Endothelial cell of umbilical vein (primary cell): ENCODE measurements at regions not wholly inside any gene's neighbourhood (a gene's known extent, or its start where the extent isn't known, plus 50 kb on each side); places are given as distances from the start of the nearest gene placed in this dataset.

ENCODE experiments used
- BruUV-seq: library from RNA; stranded (reverse); fragments of 400-500 nt; replicated peaks from 2 replicates; lab custom pipeline; 2021; lab: Mats Ljungman, UMichigan
- CTCF ChIA-PET: fragments of 300-600, 350-600 bp; sonication (Branson Sonifier 250); formaldehyde crosslinking; loops from one replicate; lab custom pipeline; 2021; ENCODE audit warnings: antibody characterized with exemption, inconsistent platforms; lab: Charles Lee
- POLR2A ChIA-PET: fragments of 300-600, 350-600 bp; sonication (Branson Sonifier 250); formaldehyde crosslinking; loops from one replicate; lab custom pipeline; 2021; ENCODE audit warnings: antibody characterized with exemption, inconsistent platforms; lab: Charles Lee
- DNase-seq: peaks from one replicate; pipeline ENCODE4 v3.0.0-alpha.2; 2011; ENCODE audit warnings: low read depth, low spot score
- FAIRE-seq: peaks from 2 replicates; lab custom pipeline; 2011; peaks lifted over from hg19 to GRCh38; lab: Jason Lieb, UNC
- H2AFZ ChIP-seq: 2 replicates; pipeline ENCODE4 v1.6.0; 2012; ENCODE audit warnings: low read depth, low read length, control low read depth, inconsistent platforms
- H3K27ac ChIP-seq: 2 replicates; pipeline ENCODE4 v1.5.1; 2011; ENCODE audit warnings: low read depth, mild to moderate bottlenecking, control low read depth, low read length, moderate library complexity; ENCODE audit not compliant: insufficient read depth
- H3K27me3 ChIP-seq, 2 experiments: 2 replicates each; pipeline versions ENCODE4 v1.6.0 to v1.6.1; 2011; ENCODE audit warnings: low read length in 2 of 2, mixed read lengths in 1 of 2; ENCODE audit not compliant: control insufficient read depth in 2 of 2, insufficient read depth in 2 of 2
- H3K36me3 ChIP-seq, 2 experiments: 2 replicates in 1 of 2; 3 replicates in 1 of 2; pipeline ENCODE4 v1.5.1; 2011; ENCODE audit warnings: low read length in 2 of 2, mild to moderate bottlenecking in 1 of 2, moderate library complexity in 1 of 2; ENCODE audit not compliant: control insufficient read depth in 2 of 2, insufficient read depth in 2 of 2; ENCODE audit errors: extremely low read depth in 1 of 2
- H3K4me1 ChIP-seq: 3 replicates; pipeline ENCODE4 v1.5.1; 2011; ENCODE audit warnings: mild to moderate bottlenecking, low read length; ENCODE audit not compliant: control insufficient read depth, insufficient read depth; ENCODE audit errors: extremely low read depth
- H3K4me2 ChIP-seq: 2 replicates; pipeline ENCODE4 v1.6.1; 2011; ENCODE audit warnings: low read length, control low read depth, mixed read lengths; ENCODE audit not compliant: insufficient read depth
- H3K4me3 ChIP-seq, 3 experiments: fragments of 200-600 bp in 1 of 3; sonication (generic), shearing (Covaris generic) in 1 of 3; replicated peaks in 1 of 3; 2 replicates each; pipeline ENCODE4 v1.5.1; 2011 to 2016; ENCODE audit warnings: control low read depth in 3 of 3, low read length in 3 of 3, mild to moderate bottlenecking in 2 of 3, inconsistent platforms in 1 of 3, low read depth in 1 of 3, moderate library complexity in 1 of 3; ENCODE audit not compliant: insufficient read depth in 1 of 3
- H3K79me2 ChIP-seq: 2 replicates; pipeline ENCODE4 v1.6.0; 2012; ENCODE audit warnings: low read length, inconsistent platforms; ENCODE audit not compliant: control insufficient read depth, insufficient read depth
- H3K9ac ChIP-seq: replicated peaks from 2 replicates; pipeline ENCODE3; 2011; ENCODE audit warnings: low read length, control low read depth; ENCODE audit not compliant: insufficient read depth; ENCODE audit errors: extremely low read depth
- H3K9me1 ChIP-seq: replicated peaks from 3 replicates; pipeline ENCODE4 v1.6.0; 2011; ENCODE audit warnings: mild to moderate bottlenecking, low read length; ENCODE audit not compliant: control insufficient read depth, insufficient read depth; ENCODE audit errors: extremely low read depth
- H3K9me3 ChIP-seq: replicated peaks from 2 replicates; pipeline ENCODE4 v1.5.1; 2012; ENCODE audit warnings: low read length, inconsistent platforms; ENCODE audit not compliant: control insufficient read depth, insufficient read depth
- H4K20me1 ChIP-seq: replicated peaks from 2 replicates; pipeline ENCODE3; 2011; ENCODE audit warnings: mild to moderate bottlenecking, low read length; ENCODE audit not compliant: control insufficient read depth, insufficient read depth; ENCODE audit errors: extremely low read depth
- EZH2 ChIP-seq: IDR thresholded peaks from 2 replicates; pipeline ENCODE4 v1.6.1; 2012; ENCODE audit warnings: borderline replicate concordance, low read depth, mild to moderate bottlenecking, moderate library complexity, low read length, inconsistent platforms; ENCODE audit not compliant: severe bottlenecking
- FOS ChIP-seq: IDR thresholded peaks from 2 replicates; pipeline ENCODE4 v1.6.1; 2011; ENCODE audit warnings: mild to moderate bottlenecking, low read length, moderate library complexity, borderline replicate concordance; ENCODE audit not compliant: insufficient read depth
- GATA2 ChIP-seq: IDR thresholded peaks from 2 replicates; pipeline ENCODE4 v1.7.0; 2011; ENCODE audit warnings: low read depth, mild to moderate bottlenecking, moderate library complexity, mixed read lengths, low read length; ENCODE audit not compliant: insufficient read length, insufficient read depth
- JUN ChIP-seq: IDR thresholded peaks from 2 replicates; pipeline ENCODE4 v1.6.1; 2011; ENCODE audit warnings: borderline replicate concordance, low read depth; ENCODE audit not compliant: insufficient read length, insufficient read depth
- MYC ChIP-seq: IDR thresholded peaks from one replicate; pipeline ENCODE4 v1.6.1; 2011; ENCODE audit warnings: mild to moderate bottlenecking, low read depth, low read length
- POLR2A ChIP-seq: IDR thresholded peaks from 2 replicates; pipeline ENCODE4 v1.6.1; 2012; ENCODE audit warnings: low read depth, mild to moderate bottlenecking, control low read depth, low read length
- POLR2AphosphoS5 ChIP-seq: IDR thresholded peaks from 2 replicates; pipeline ENCODE4 v1.6.1; 2012; ENCODE audit warnings: low read depth, mild to moderate bottlenecking, control low read depth, low read length, moderate library complexity; ENCODE audit not compliant: insufficient read depth
- dilution Hi-C: fragments of 300-500 bp; cut with MboI; formaldehyde crosslinking; loops from one replicate; pipeline ENCODE4 v1.15.0; 2019; ENCODE audit warnings: low sequenced_read_pairs; ENCODE audit not compliant: extremely low pct_ligation_motif_present
- intact Hi-C: fragments of 100-400 bp; cut with micrococcal nuclease; formaldehyde crosslinking; loops from one replicate; pipeline ENCODE4 v1.10.0; 2022
- TF ChIP-seq, protein P1 (sequence below), 2 donors: IDR thresholded peaks; 1 replicate in 1 of 2; 2 replicates in 1 of 2; pipeline ENCODE4 v1.5.1; 2011; ENCODE audit warnings: low read length in 2 of 2, mild to moderate bottlenecking in 2 of 2, moderate library complexity in 2 of 2, control low read depth in 1 of 2, inconsistent platforms in 1 of 2, low read depth in 1 of 2; ENCODE audit not compliant: insufficient read depth in 1 of 2; ENCODE audit errors: extremely low read depth in 1 of 2
- TF ChIP-seq, protein P2 (sequence below): IDR thresholded peaks from 2 replicates; pipeline ENCODE4 v1.6.1; 2011; ENCODE audit not compliant: insufficient read depth, insufficient read length

DNA sequence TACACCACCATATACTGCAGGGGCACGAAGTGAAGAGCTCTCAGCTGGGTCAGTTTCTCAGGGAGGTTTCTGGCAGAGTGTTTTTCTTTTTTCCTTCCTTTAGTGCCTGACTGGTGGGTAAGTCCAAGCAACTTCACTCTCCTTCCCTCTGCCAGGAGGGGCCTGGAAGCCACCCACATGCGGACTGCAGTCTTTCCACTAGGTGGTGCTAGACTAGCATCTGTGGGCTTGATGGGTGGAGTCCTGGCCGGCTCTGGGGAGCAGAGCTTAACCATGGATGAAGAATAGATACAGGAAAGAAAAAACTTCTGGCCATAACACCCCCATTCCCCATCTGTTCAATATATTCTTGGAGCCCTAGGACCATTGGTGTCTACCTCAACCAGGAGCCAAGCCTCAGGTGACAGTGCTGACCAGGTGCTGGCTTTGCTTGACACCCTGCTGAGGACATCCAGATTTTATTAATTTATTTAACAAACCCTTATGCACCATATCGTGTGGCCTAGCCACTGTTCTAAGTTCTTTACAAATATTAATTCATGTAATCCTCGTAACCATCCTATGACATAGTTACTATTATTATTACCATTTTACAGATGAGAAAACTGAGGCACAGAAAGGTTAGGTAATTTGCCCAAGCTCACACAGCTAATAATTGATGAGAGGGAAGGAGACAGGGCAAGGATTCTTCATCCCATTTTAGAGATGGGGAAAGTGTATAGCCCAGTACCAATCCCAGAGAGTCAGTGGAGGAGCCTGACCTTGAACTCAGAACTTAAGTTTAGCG, 126.7 kb upstream of the CSF3R start:
- no peaks in the 10 kb centered on the region for H4K20me1 ChIP-seq
- TF ChIP-seq FOS (no peak), POLR2AphosphoS5 (no peak)
- TF ChIP-seq, protein P1, sequence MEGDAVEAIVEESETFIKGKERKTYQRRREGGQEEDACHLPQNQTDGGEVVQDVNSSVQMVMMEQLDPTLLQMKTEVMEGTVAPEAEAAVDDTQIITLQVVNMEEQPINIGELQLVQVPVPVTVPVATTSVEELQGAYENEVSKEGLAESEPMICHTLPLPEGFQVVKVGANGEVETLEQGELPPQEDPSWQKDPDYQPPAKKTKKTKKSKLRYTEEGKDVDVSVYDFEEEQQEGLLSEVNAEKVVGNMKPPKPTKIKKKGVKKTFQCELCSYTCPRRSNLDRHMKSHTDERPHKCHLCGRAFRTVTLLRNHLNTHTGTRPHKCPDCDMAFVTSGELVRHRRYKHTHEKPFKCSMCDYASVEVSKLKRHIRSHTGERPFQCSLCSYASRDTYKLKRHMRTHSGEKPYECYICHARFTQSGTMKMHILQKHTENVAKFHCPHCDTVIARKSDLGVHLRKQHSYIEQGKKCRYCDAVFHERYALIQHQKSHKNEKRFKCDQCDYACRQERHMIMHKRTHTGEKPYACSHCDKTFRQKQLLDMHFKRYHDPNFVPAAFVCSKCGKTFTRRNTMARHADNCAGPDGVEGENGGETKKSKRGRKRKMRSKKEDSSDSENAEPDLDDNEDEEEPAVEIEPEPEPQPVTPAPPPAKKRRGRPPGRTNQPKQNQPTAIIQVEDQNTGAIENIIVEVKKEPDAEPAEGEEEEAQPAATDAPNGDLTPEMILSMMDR (IDR thresholded peaks at IDR 0.05; ENCODE audit: extremely low read depth in 1 of 2, insufficient read depth in 1 of 2, low read depth in 1 of 2, low read length in 2 of 2): peak; percentile 66
- no TSS peak for BruUV-seq
- no peak overlapping the region for H3K27ac ChIP-seq
- H3K9me1 ChIP-seq: no peaks in the 10 kb centered on the region
- no peak overlapping the region for H2AFZ ChIP-seq
- ChIA-PET CTCF (interaction anchor here (0.6 to 2.9 kb wide), 7 partner anchors 33 to 828 kb away, joined by 3 to 15 read pairs (median 5); no protein-coding TSS in a partner anchor), POLR2A (no interaction called here)
- H3K36me3 ChIP-seq: no peaks in the 10 kb centered on the region
- no peaks in the 10 kb centered on the region for H3K79me2 ChIP-seq
- DNase-seq (peak; percentile 31), FAIRE-seq (peak; percentile 57)
- no peaks in the 10 kb centered on the region for H3K9me3 ChIP-seq
- dilution Hi-C loops: no loop called here
- no peak overlapping the region for H3K4me2 ChIP-seq
- no peaks in the 10 kb centered on the region for H3K27me3 ChIP-seq
- no peak overlapping the region for H3K9ac ChIP-seq
- H3K4me1 ChIP-seq: no peaks in the 10 kb centered on the region
- no peak overlapping the region for H3K4me3 ChIP-seq
- intact Hi-C loops: loop anchor here (1.0 kb wide), 2 partner anchors 714 to 825 kb away; no protein-coding TSS in a partner anchor

DNA sequence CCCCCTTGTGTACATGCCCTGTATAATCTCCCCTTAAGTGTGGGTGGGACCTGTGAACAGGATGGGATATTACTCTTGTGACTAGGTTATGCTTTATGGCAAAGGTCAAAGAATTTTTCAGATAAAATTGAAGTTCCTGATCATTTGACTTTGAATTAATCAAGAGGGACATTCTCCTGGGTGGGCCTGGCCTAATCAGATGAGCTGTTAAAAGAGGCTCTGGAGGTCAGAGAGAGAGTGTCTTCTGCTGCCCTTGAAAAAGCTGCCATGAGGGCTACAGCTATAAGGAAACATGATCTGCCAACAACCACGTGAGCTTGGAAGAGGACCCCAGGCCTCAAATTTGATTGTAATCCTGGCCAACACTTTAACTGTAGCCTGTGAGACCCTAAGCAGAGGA, 125.6 kb upstream of the CSF3R start:
- no TSS peak for BruUV-seq
- DNase-seq (no peak), FAIRE-seq (no peak)
- no peaks in the 10 kb centered on the region for H3K4me1 ChIP-seq
- H3K9ac ChIP-seq: no peak overlapping the region
- ChIA-PET CTCF (interaction anchor here (2.0 to 2.9 kb wide), 2 partner anchors 32 to 43 kb away, joined by 5 to 9 read pairs; no protein-coding TSS in a partner anchor), POLR2A (no interaction called here)
- TF ChIP-seq MYC: no peak
- TF ChIP-seq FOS: no peak
- no peak for TF ChIP-seq POLR2AphosphoS5
- TF ChIP-seq, protein P2, sequence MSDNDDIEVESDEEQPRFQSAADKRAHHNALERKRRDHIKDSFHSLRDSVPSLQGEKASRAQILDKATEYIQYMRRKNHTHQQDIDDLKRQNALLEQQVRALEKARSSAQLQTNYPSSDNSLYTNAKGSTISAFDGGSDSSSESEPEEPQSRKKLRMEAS: no peak
- no peak for TF ChIP-seq JUN
- no peak for TF ChIP-seq EZH2
- TF ChIP-seq, protein P1 (IDR thresholded peaks at IDR 0.05; ENCODE audit: extremely low read depth in 1 of 2, insufficient read depth in 1 of 2, low read depth in 1 of 2, low read length in 2 of 2): no peak
- no peak for TF ChIP-seq POLR2A
- no peak for TF ChIP-seq GATA2
- H3K27ac ChIP-seq: no peak overlapping the region
- no peaks in the 10 kb centered on the region for H3K79me2 ChIP-seq
- no peak overlapping the region for H3K4me2 ChIP-seq
- H3K9me3 ChIP-seq: no peaks in the 10 kb centered on the region
- no peaks in the 10 kb centered on the region for H3K27me3 ChIP-seq
- H2AFZ ChIP-seq: no peak overlapping the region
- no peaks in the 10 kb centered on the region for H4K20me1 ChIP-seq
- dilution Hi-C loops (no loop called here), intact Hi-C loops (no loop called here)
- no peaks in the 10 kb centered on the region for H3K36me3 ChIP-seq
- H3K9me1 ChIP-seq: no peaks in the 10 kb centered on the region
- H3K4me3 ChIP-seq: no peak overlapping the region
